IPS-18a (cell line): ENCODE measurements at regions not wholly inside any gene's neighbourhood (a gene's known extent, or its start where the extent isn't known, plus 50 kb on each side); places are given as distances from the start of the nearest gene placed in this dataset.
"Not testable (repeated sequence)": the region's sequence is repeated elsewhere in the genome, so short reads cannot be mapped to it uniquely, and the experiment has no call there.

Experiments
- H3K27ac ChIP-seq: one replicate; pipeline ENCODE4 v1.5.1; 2013; ENCODE audit warnings: low read length
- H3K27me3 ChIP-seq: one replicate; pipeline ENCODE4 v1.6.1; 2013; ENCODE audit warnings: mild to moderate bottlenecking, low read length; ENCODE audit not compliant: control insufficient read depth, insufficient read depth
- H3K36me3 ChIP-seq: one replicate; pipeline ENCODE4 v1.6.1; 2013; ENCODE audit warnings: low read depth, low read length; ENCODE audit not compliant: control insufficient read depth
- H3K4me1 ChIP-seq: one replicate; pipeline ENCODE4 v1.6.1; 2013; ENCODE audit warnings: low read depth, low read length; ENCODE audit not compliant: control insufficient read depth
- H3K4me3 ChIP-seq: one replicate; pipeline ENCODE4 v1.5.1; 2013; ENCODE audit warnings: low read length
- H3K9ac ChIP-seq: one replicate; pipeline ENCODE4 v1.6.1; 2013; ENCODE audit warnings: mild to moderate bottlenecking, low read length, moderate library complexity
- H3K9me3 ChIP-seq: one replicate; pipeline ENCODE4 v1.6.1; 2013; ENCODE audit warnings: low read depth, low read length; ENCODE audit not compliant: control insufficient read depth

GRCh38 chr10:32139223-32140073, 83.2 kb upstream of the KIF5B start:
- Histone ChIP-seq H3K27ac (peak overlapping the region; percentile 21), H3K4me3 (peak overlapping the region; percentile 8), H3K9ac (no peak overlapping the region), H3K9me3 (no peaks in the 10 kb centered on the region), H3K36me3 (no peaks in the 10 kb centered on the region), H3K4me1 (peaks cover 21% of the 10 kb centered on the region), H3K27me3 (no peaks in the 10 kb centered on the region)

- H3K27ac ChIP-seq, H3K36me3 ChIP-seq, H3K9ac ChIP-seq, H3K9me3 ChIP-seq, H3K4me3 ChIP-seq, H3K27me3 ChIP-seq: not testable (repeated sequence)
- peaks cover 21% of the 10 kb centered on the region for H3K4me1 ChIP-seq
Observed at GRCh38 chr10:32136927-32137326, 80.7 kb upstream of the KIF5B start.

- not testable (repeated sequence) for H3K36me3 ChIP-seq, H3K27me3 ChIP-seq, H3K9ac ChIP-seq, H3K9me3 ChIP-seq, H3K4me3 ChIP-seq, H3K27ac ChIP-seq
- peaks cover 20% of the 10 kb centered on the region for H3K4me1 ChIP-seq
Observed at GRCh38 chr10:32135796-32136195, 79.6 kb upstream of the KIF5B start.

- no peak overlapping the region for H3K9ac ChIP-seq
Observed at GRCh38 chr10:32132357-32132946, 76.2 kb upstream of the KIF5B start.

GRCh38 chr10:32131388-32131787, 75.2 kb upstream of the KIF5B start:
- Histone ChIP-seq H3K4me3 (no peak overlapping the region), H3K9ac (no peak overlapping the region), H3K27ac (no peak overlapping the region), H3K36me3 (no peaks in the 10 kb centered on the region), H3K4me1 (no peaks in the 10 kb centered on the region), H3K27me3 (no peaks in the 10 kb centered on the region), H3K9me3 (no peaks in the 10 kb centered on the region)

More at GRCh38 chr10:32132357-32132946, 76.2 kb upstream of the KIF5B start:
- H3K4me3 ChIP-seq: no peak overlapping the region
- H3K27me3 ChIP-seq: no peaks in the 10 kb centered on the region
- H3K36me3 ChIP-seq: no peaks in the 10 kb centered on the region
- H3K4me1 ChIP-seq: no peaks in the 10 kb centered on the region
- H3K27ac ChIP-seq: no peak overlapping the region
- no peaks in the 10 kb centered on the region for H3K9me3 ChIP-seq

- H3K4me1 ChIP-seq: no peaks in the 10 kb centered on the region
- no peak overlapping the region for H3K27ac ChIP-seq
- H3K36me3 ChIP-seq: no peaks in the 10 kb centered on the region
- no peak overlapping the region for H3K9ac ChIP-seq
- H3K9me3 ChIP-seq: no peaks in the 10 kb centered on the region
- no peak overlapping the region for H3K4me3 ChIP-seq
- no peaks in the 10 kb centered on the region for H3K27me3 ChIP-seq
Observed at GRCh38 chr10:32130788-32131187, 74.6 kb upstream of the KIF5B start.

GRCh38 chr10:32125023-32125422, 68.8 kb upstream of the KIF5B start:
- Histone ChIP-seq H3K4me3 (no peak overlapping the region), H3K4me1 (no peaks in the 10 kb centered on the region), H3K27me3 (no peaks in the 10 kb centered on the region), H3K27ac (no peak overlapping the region), H3K36me3 (no peaks in the 10 kb centered on the region), H3K9ac (no peak overlapping the region), H3K9me3 (no peaks in the 10 kb centered on the region)

- Histone ChIP-seq H3K27me3 (no peaks in the 10 kb centered on the region), H3K9ac (no peak overlapping the region), H3K4me1 (no peaks in the 10 kb centered on the region), H3K4me3 (no peak overlapping the region), H3K9me3 (no peaks in the 10 kb centered on the region), H3K36me3 (no peaks in the 10 kb centered on the region), H3K27ac (no peak overlapping the region)
Observed at GRCh38 chr10:32123021-32123420, 66.8 kb upstream of the KIF5B start.

GRCh38 chr10:32121648-32122047, 65.4 kb upstream of the KIF5B start:
- Histone ChIP-seq H3K27me3 (no peaks in the 10 kb centered on the region), H3K9ac (no peak overlapping the region), H3K36me3 (no peaks in the 10 kb centered on the region), H3K4me1 (no peaks in the 10 kb centered on the region), H3K4me3 (no peak overlapping the region), H3K9me3 (no peaks in the 10 kb centered on the region), H3K27ac (no peak overlapping the region)

- Histone ChIP-seq H3K4me1 (no peaks in the 10 kb centered on the region), H3K27ac (no peak overlapping the region), H3K36me3 (no peaks in the 10 kb centered on the region), H3K9ac (no peak overlapping the region), H3K4me3 (no peak overlapping the region), H3K9me3 (no peaks in the 10 kb centered on the region), H3K27me3 (no peaks in the 10 kb centered on the region)
Observed at GRCh38 chr10:32120147-32120546, 63.9 kb upstream of the KIF5B start.

GRCh38 chr10:32114508-32114907, 58.3 kb upstream of the KIF5B start:
- Histone ChIP-seq H3K27me3 (no peaks in the 10 kb centered on the region), H3K27ac (no peak overlapping the region), H3K4me3 (no peak overlapping the region), H3K36me3 (no peaks in the 10 kb centered on the region), H3K9ac (no peak overlapping the region), H3K9me3 (no peaks in the 10 kb centered on the region), H3K4me1 (no peaks in the 10 kb centered on the region)

- Histone ChIP-seq H3K27me3 (no peaks in the 10 kb centered on the region), H3K4me3 (no peak overlapping the region), H3K27ac (no peak overlapping the region), H3K9ac (no peak overlapping the region), H3K9me3 (no peaks in the 10 kb centered on the region), H3K4me1 (no peaks in the 10 kb centered on the region), H3K36me3 (no peaks in the 10 kb centered on the region)
Observed at GRCh38 chr10:32112055-32112454, 55.8 kb upstream of the KIF5B start.
